PC-3 (cell line): ENCODE measurements at regions not wholly inside any gene's neighbourhood (a gene's known extent, or its start where the extent isn't known, plus 50 kb on each side); places are given as distances from the start of the nearest gene placed in this dataset.

Experiments
- ATAC-seq: fragments of 200-7000 bp; cut with Tn5 transposase; 2 replicates; pipeline ENCODE4 v1.9.1; 2020; ENCODE audit warnings: mild to moderate bottlenecking, moderate library complexity
- BruUV-seq: library from RNA; stranded (reverse); fragments of 400-500 nt; replicated peaks from 2 replicates; lab custom pipeline; 2021; lab: Mats Ljungman, UMichigan
- CTCF ChIA-PET: fragments of 300-600 bp; sonication (Branson Sonifier 250); formaldehyde crosslinking; loops from one replicate; lab custom pipeline; 2022; ENCODE audit warnings: antibody characterized with exemption; lab: Charles Lee
- POLR2A ChIA-PET: fragments of 300-600 bp; sonication (Branson Sonifier 250); formaldehyde crosslinking; loops from one replicate; lab custom pipeline; 2022; ENCODE audit warnings: antibody characterized with exemption; ENCODE audit not compliant: unreplicated experiment; lab: Charles Lee
- DNase-seq: peaks from one replicate; pipeline ENCODE4 v3.0.0-alpha.2; 2015
- H2AFZ ChIP-seq: fragments of 300-600 bp; sonication (generic); 2 replicates; pipeline ENCODE4 v1.6.0; 2016; ENCODE audit warnings: antibody characterized with exemption, low read length
- H3F3A ChIP-seq: fragments of 300-600 bp; sonication (generic); one replicate; pipeline ENCODE4 v1.6.0; 2017; ENCODE audit warnings: antibody characterized with exemption, low read length, control low read depth, mild to moderate bottlenecking; ENCODE audit not compliant: unreplicated experiment
- H3K27ac ChIP-seq: fragments of 300-600 bp; sonication (generic); 2 replicates; pipeline ENCODE4 v1.5.1; 2016; ENCODE audit warnings: mild to moderate bottlenecking, low read length
- H3K27me3 ChIP-seq: fragments of 300-600 bp; sonication (generic); 2 replicates; pipeline ENCODE4 v1.6.1; 2016; ENCODE audit warnings: low read length, mixed read lengths
- H3K36me3 ChIP-seq: fragments of 300-600 bp; sonication (generic); 2 replicates; pipeline ENCODE4 v1.6.1; 2016; ENCODE audit warnings: low read depth, mixed run types, low read length, mixed read lengths
- H3K4me1 ChIP-seq: fragments of 300-600 bp; sonication (generic); 2 replicates; pipeline ENCODE4 v1.5.1; 2016; ENCODE audit warnings: low read length; ENCODE audit not compliant: insufficient read depth
- H3K4me2 ChIP-seq: fragments of 300-600 bp; sonication (generic); 2 replicates; pipeline ENCODE4 v1.6.0; 2016; ENCODE audit warnings: low read length
- H3K4me3 ChIP-seq: fragments of 300-600 bp; sonication (generic); 2 replicates; pipeline ENCODE4 v1.5.1; 2016; ENCODE audit warnings: mild to moderate bottlenecking, low read length, mixed read lengths
- H3K79me2 ChIP-seq: fragments of 300-600 bp; sonication (generic); 2 replicates; pipeline ENCODE4 v1.6.1; 2017; ENCODE audit warnings: low read length, mixed read lengths
- H3K9ac ChIP-seq: fragments of 300-600 bp; sonication (generic); 2 replicates; pipeline ENCODE4 v1.6.0; 2016; ENCODE audit warnings: mild to moderate bottlenecking, low read length
- H3K9me2 ChIP-seq: fragments of 300-600 bp; sonication (generic); replicated peaks from 2 replicates; pipeline ENCODE4 v1.6.1; 2016; ENCODE audit warnings: mixed run types, low read length, mixed read lengths
- H3K9me3 ChIP-seq: fragments of 300-600 bp; sonication (generic); 2 replicates; pipeline ENCODE4 v1.6.1; 2016; ENCODE audit warnings: low read length, mixed read lengths
- H4K20me1 ChIP-seq: fragments of 300-600 bp; sonication (generic); 2 replicates; pipeline ENCODE4 v1.6.1; 2016; ENCODE audit warnings: low read length, mixed read lengths
- CTCF ChIP-seq: fragments of 300-600 bp; sonication (generic); conservative IDR thresholded peaks from 2 replicates; pipeline ENCODE4 v1.5.1; 2017; ENCODE audit warnings: antibody characterized with exemption, low read depth, mild to moderate bottlenecking, low read length
- EZH2 ChIP-seq: fragments of 300-600 bp; sonication (generic); IDR thresholded peaks from one replicate; pipeline ENCODE4 v1.6.1; 2017; ENCODE audit warnings: antibody characterized with exemption, mild to moderate bottlenecking, low read length; ENCODE audit not compliant: unreplicated experiment
- EZH2phosphoT487 ChIP-seq: fragments of 300-600 bp; sonication (generic); IDR thresholded peaks from 2 replicates; pipeline ENCODE4 v1.6.1; 2018; ENCODE audit warnings: mild to moderate bottlenecking, antibody characterized with exemption, low read length, borderline replicate concordance
- intact Hi-C: fragments of 100-400 bp; cut with micrococcal nuclease; formaldehyde crosslinking; loops from 2 replicates; pipeline ENCODE4 v1.9.0; 2023

- H3K79me2 ChIP-seq, result no peaks in the 10 kb centered on the region
- H2AFZ ChIP-seq, result no peak overlapping the region
- DNase-seq (no peak), ATAC-seq (no peak)
- BruUV-seq, result no TSS peak
- intact Hi-C loops, result no loop called here
- POLR2A ChIA-PET, result no interaction called here
- H4K20me1 ChIP-seq, result no peaks in the 10 kb centered on the region
- H3K4me1 ChIP-seq, result no peaks in the 10 kb centered on the region
- no peaks in the 10 kb centered on the region for H3F3A ChIP-seq
- no peak overlapping the region for H3K9ac ChIP-seq
- TF ChIP-seq EZH2phosphoT487 (no peak), EZH2 (no peak), CTCF (no peak)
- no peak overlapping the region for H3K4me3 ChIP-seq
- no peak overlapping the region for H3K27ac ChIP-seq
- CTCF ChIA-PET, result no interaction called here
- H3K9me3 ChIP-seq, result no peaks in the 10 kb centered on the region
- H3K4me2 ChIP-seq, result no peak overlapping the region
- H3K36me3 ChIP-seq, result no peaks in the 10 kb centered on the region
- no peaks in the 10 kb centered on the region for H3K27me3 ChIP-seq
- no peaks in the 10 kb centered on the region for H3K9me2 ChIP-seq
These were observed 50.2 kb upstream of the ASTN2 start for GRCh38 chr9:117464941-117465616.
